SK-N-SH treated with all-trans-retinoic acid at 6 μM for 48 hours (cell line): ENCODE measurements at regions not wholly inside any gene's neighbourhood (a gene's known extent, or its start where the extent isn't known, plus 50 kb on each side); places are given as distances from the start of the nearest gene placed in this dataset.

Source experiments
- CREB5 ChIP-seq: fragments of 250-450 bp; sonication (Bioruptor Pico); IDR thresholded peaks from 2 replicates; pipeline ENCODE4 v1.5.1; 2020; ENCODE audit warnings: low read depth, mild to moderate bottlenecking, moderate library complexity
- ESRRG ChIP-seq: fragments of 250-450 bp; sonication (Bioruptor Pico); IDR thresholded peaks from 2 replicates; pipeline ENCODE4 v1.6.1; 2021; ENCODE audit warnings: mild to moderate bottlenecking
- ISL1 ChIP-seq: fragments of 250-450 bp; sonication (Bioruptor Pico); IDR thresholded peaks from 2 replicates; pipeline ENCODE4 v2.1.2; 2022; ENCODE audit warnings: mild to moderate bottlenecking, moderate library complexity
- RARB ChIP-seq: fragments of 250-450 bp; sonication (Bioruptor Pico); IDR thresholded peaks from 2 replicates; pipeline ENCODE4 v1.8.0; 2021; ENCODE audit warnings: mild to moderate bottlenecking, moderate library complexity
- TCF4 ChIP-seq: fragments of 250-450 bp; sonication (Bioruptor Pico); IDR thresholded peaks from 2 replicates; pipeline ENCODE4 v1.8.0; 2021; ENCODE audit warnings: mild to moderate bottlenecking, moderate library complexity, borderline replicate concordance
- ZNF70 ChIP-seq: fragments of 450-650 bp; formaldehyde crosslinking; IDR thresholded peaks from 2 replicates; pipeline ENCODE4 v1.5.0; 2020; ENCODE audit warnings: mild to moderate bottlenecking, moderate library complexity
- ZNF8 ChIP-seq: fragments of 450-650 bp; formaldehyde crosslinking; IDR thresholded peaks from 2 replicates; pipeline ENCODE4 v1.5.0; 2020; ENCODE audit warnings: mild to moderate bottlenecking, moderate library complexity

- no peak for TF ChIP-seq ZNF70 (CRISPR knock-in tag)
- no peak for TF ChIP-seq ISL1 (CRISPR knock-in tag)
- no peak for TF ChIP-seq TCF4 (CRISPR knock-in tag)
- TF ChIP-seq ESRRG (CRISPR knock-in tag): no peak
- no peak for TF ChIP-seq CREB5
- TF ChIP-seq RARB (CRISPR knock-in tag): no peak
- no peak for TF ChIP-seq ZNF8 (CRISPR knock-in tag)
These were observed 273.8 kb downstream of the TTC8 start for GRCh38 chr14:89098254-89098653.
